Mucosa of rectum (tissue), 2 donors: ENCODE measurements at regions not wholly inside any gene's neighbourhood (a gene's known extent, or its start where the extent isn't known, plus 50 kb on each side); places are given as distances from the start of the nearest gene placed in this dataset.

Source experiments
- H3K27ac ChIP-seq, 2 donors: one replicate each; pipeline ENCODE4 v1.7.0; 2013; ENCODE audit warnings: inconsistent platforms in 2 of 2, low read depth in 2 of 2, low read length in 2 of 2
- H3K27me3 ChIP-seq, 2 donors: one replicate each; pipeline ENCODE4 v1.7.0; 2013; ENCODE audit warnings: low read length in 2 of 2; ENCODE audit not compliant: control insufficient read depth in 2 of 2, insufficient read depth in 2 of 2
- H3K36me3 ChIP-seq, 2 donors: one replicate each; pipeline ENCODE4 v1.7.0; 2013; ENCODE audit warnings: low read length in 2 of 2; ENCODE audit not compliant: control insufficient read depth in 2 of 2, insufficient read depth in 2 of 2
- H3K4me1 ChIP-seq, 2 donors: one replicate each; pipeline ENCODE4 v1.7.0; 2013; ENCODE audit warnings: low read length in 2 of 2, mild to moderate bottlenecking in 1 of 2; ENCODE audit not compliant: control insufficient read depth in 2 of 2, insufficient read depth in 2 of 2
- H3K4me3 ChIP-seq, 2 donors: one replicate each; pipeline ENCODE4 v1.7.0; 2013; ENCODE audit warnings: low read length in 2 of 2
- H3K9ac ChIP-seq, 2 donors: one replicate each; pipeline ENCODE4 v1.7.0; 2013; ENCODE audit warnings: low read length in 2 of 2, low read depth in 1 of 2, mild to moderate bottlenecking in 1 of 2
- H3K9me3 ChIP-seq, 2 donors: one replicate each; pipeline ENCODE4 v1.7.0; 2013; ENCODE audit warnings: low read length in 2 of 2; ENCODE audit not compliant: control insufficient read depth in 2 of 2
- donor health status: healthy.
- donor health status: Normal muscosa, but diverticular disease.

- Histone ChIP-seq H3K36me3 (no peaks in the 10 kb centered on the region), H3K9ac (no peak overlapping the region), H3K27me3 (no peaks in the 10 kb centered on the region), H3K9me3 (peaks cover 0 to 3% of the 10 kb centered on the region in 2 donors), H3K4me3 (no peak overlapping the region), H3K4me1 (no peaks in the 10 kb centered on the region), H3K27ac (no peak overlapping the region)
Measured at GRCh38 chr3:181086011-181086410, 96.5 kb upstream of the DNAJC19 start.

DNA sequence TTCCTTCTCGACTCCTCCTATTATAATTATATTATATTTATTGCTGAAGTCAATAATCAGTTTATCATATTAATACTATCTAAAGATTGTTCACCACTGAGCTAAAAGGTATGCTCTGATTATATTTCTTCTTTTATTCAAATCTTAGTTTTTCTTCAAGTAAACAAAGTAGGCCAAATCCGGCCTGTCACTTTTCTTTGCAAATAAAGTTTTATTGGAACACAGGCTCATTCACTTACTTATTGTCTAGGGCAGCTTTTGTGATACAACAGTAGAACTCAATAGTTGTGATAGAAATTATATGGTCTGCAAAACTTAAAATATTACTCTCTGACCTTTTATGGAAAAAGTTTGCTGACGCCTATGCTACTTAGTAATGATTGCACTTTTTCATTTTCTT, 92.4 kb upstream of the DNAJC19 start:
- Histone ChIP-seq H3K9ac (no peak overlapping the region), H3K9me3 (no peaks in the 10 kb centered on the region), H3K36me3 (no peaks in the 10 kb centered on the region), H3K4me1 (no peaks in the 10 kb centered on the region), H3K4me3 (no peak overlapping the region), H3K27ac (no peak overlapping the region), H3K27me3 (no peaks in the 10 kb centered on the region)

- no peaks in the 10 kb centered on the region for H3K36me3 ChIP-seq
- no peaks in the 10 kb centered on the region for H3K9me3 ChIP-seq
- no peak overlapping the region for H3K9ac ChIP-seq
- no peak overlapping the region for H3K4me3 ChIP-seq
- H3K27ac ChIP-seq, result no peak overlapping the region
- H3K27me3 ChIP-seq, result no peaks in the 10 kb centered on the region
- H3K4me1 ChIP-seq, result no peaks in the 10 kb centered on the region
Measured at GRCh38 chr3:181076558-181076957, 87.0 kb upstream of the DNAJC19 start.

GRCh38 chr3:181075098-181075497, 85.6 kb upstream of the DNAJC19 start:
- no peak overlapping the region for H3K27ac ChIP-seq

DNA sequence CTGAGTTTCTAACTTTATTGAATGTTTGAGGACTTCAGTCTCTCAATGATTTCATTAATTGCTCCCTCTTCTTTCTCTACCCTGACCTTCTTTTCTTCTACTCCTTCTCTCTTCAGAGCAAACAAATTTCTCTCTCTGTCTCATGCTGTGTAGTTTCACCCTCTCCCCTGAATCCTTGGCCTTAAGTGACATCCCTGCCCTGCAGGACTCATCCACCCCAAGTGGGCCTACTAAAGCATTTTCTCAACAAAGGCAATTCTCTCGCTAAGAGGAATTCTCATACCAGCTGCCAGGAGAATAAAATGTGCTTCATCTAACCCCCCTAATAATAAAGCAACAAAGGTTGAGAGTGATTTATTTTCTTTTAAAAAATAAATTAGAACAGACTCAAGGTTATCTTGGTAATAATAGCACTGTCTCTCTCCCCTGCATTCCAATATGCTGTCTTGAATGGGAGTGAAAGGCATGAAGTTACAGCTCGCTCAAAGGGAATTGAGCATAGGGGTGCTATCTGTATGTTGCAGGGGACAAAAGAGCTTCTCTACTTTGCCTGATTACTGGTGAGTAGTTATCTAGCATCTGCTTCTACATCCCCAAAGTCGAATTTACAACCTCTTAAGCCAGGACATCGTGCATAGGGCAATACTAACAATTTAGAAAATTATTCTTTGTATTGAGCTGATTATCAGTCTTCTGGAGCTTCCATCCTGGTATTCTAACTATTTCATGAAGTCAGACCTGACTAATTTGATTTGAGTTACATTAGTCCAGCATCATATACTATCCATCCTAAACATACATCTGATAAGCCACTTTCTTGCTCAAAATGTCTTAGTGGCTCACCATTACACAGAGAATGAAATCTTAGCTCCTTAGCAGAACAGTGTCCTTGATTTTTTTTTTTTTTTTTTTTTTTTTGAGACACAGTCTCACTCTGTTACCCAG, 76.9 kb upstream of the DNAJC19 start:
- no peak overlapping the region for H3K27ac ChIP-seq

More at GRCh38 chr3:181075098-181075497, 85.6 kb upstream of the DNAJC19 start:
- H3K9ac ChIP-seq, result no peak overlapping the region
- H3K4me1 ChIP-seq, result no peaks in the 10 kb centered on the region
- H3K4me3 ChIP-seq, result no peak overlapping the region
- H3K9me3 ChIP-seq, result no peaks in the 10 kb centered on the region
- H3K27me3 ChIP-seq, result no peaks in the 10 kb centered on the region
- no peaks in the 10 kb centered on the region for H3K36me3 ChIP-seq

GRCh38 chr3:181056136-181056732, 66.7 kb upstream of the DNAJC19 start:
- no peaks in the 10 kb centered on the region for H3K27me3 ChIP-seq
- no peaks in the 10 kb centered on the region for H3K9me3 ChIP-seq
- no peaks in the 10 kb centered on the region for H3K4me1 ChIP-seq
- H3K27ac ChIP-seq, result no peak overlapping the region
- no peak overlapping the region for H3K9ac ChIP-seq
- no peak overlapping the region for H3K4me3 ChIP-seq
- H3K36me3 ChIP-seq, result no peaks in the 10 kb centered on the region

More for the DNA sequence above, 76.9 kb upstream of the DNAJC19 start:
- Histone ChIP-seq H3K4me3 (no peak overlapping the region), H3K9ac (no peak overlapping the region), H3K36me3 (no peaks in the 10 kb centered on the region), H3K9me3 (no peaks in the 10 kb centered on the region), H3K27me3 (no peaks in the 10 kb centered on the region), H3K4me1 (no peaks in the 10 kb centered on the region)

DNA sequence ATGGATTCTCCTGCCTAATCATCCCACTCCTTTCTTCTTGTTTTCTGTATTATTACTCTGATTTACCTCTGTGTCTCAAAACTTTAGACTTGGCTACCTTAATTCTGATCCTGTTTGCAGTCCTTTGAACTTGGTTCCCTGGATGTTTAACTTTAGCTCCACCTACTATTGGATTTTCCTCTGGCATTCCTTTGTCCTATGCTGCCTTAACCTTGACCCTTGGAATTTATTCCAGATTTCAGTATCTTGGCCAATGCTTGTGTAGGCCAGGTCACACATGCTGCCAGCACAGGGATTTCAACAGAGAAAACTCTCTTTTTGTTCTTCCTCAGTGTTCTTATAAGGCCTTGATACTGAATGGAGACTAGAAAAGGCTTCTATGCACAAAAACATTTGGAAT, 65.0 kb upstream of the DNAJC19 start:
- Histone ChIP-seq H3K4me3 (no peak overlapping the region), H3K9me3 (no peaks in the 10 kb centered on the region), H3K4me1 (no peaks in the 10 kb centered on the region), H3K9ac (no peak overlapping the region), H3K27ac (no peak overlapping the region), H3K27me3 (no peaks in the 10 kb centered on the region), H3K36me3 (no peaks in the 10 kb centered on the region)

- H3K4me3 ChIP-seq, result no peak overlapping the region
- H3K9ac ChIP-seq, result no peak overlapping the region
- H3K27me3 ChIP-seq, result no peaks in the 10 kb centered on the region
- no peaks in the 10 kb centered on the region for H3K4me1 ChIP-seq
- no peaks in the 10 kb centered on the region for H3K9me3 ChIP-seq
- no peaks in the 10 kb centered on the region for H3K36me3 ChIP-seq
- no peak overlapping the region for H3K27ac ChIP-seq
Measured at GRCh38 chr3:181052256-181052655, 62.7 kb upstream of the DNAJC19 start.

DNA sequence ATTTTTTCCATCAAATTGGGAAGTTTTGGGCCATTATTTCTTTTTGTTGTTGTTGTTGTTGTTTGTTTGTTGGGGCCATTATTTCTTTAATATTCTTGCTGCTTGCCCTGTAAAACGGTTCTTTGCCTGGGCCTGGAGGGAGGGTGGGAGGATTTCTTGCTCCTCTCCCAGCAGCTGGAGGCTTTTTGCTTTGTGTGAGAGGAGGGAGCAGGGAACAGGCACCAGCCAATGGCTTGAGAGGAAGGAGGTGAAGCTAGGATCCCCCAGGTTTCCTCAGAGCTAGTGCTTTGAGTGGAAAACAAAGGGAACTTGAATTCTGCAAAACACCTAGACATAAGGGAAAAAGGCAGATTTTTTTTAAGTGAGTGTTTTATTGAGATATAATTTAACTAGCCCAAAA, 61.2 kb upstream of the DNAJC19 start:
- H3K4me3 ChIP-seq, result no peak overlapping the region

GRCh38 chr3:181040030-181040429, 50.5 kb upstream of the DNAJC19 start:
- H3K4me1 ChIP-seq, result no peaks in the 10 kb centered on the region
- no peaks in the 10 kb centered on the region for H3K9me3 ChIP-seq
- no peak overlapping the region for H3K4me3 ChIP-seq
- H3K27me3 ChIP-seq, result no peaks in the 10 kb centered on the region
- no peak overlapping the region for H3K27ac ChIP-seq
- no peaks in the 10 kb centered on the region for H3K36me3 ChIP-seq
- no peak overlapping the region for H3K9ac ChIP-seq

More for the DNA sequence above, 61.2 kb upstream of the DNAJC19 start:
- Histone ChIP-seq H3K9ac (no peak overlapping the region), H3K27ac (no peak overlapping the region), H3K9me3 (no peaks in the 10 kb centered on the region), H3K36me3 (no peaks in the 10 kb centered on the region), H3K4me1 (no peaks in the 10 kb centered on the region), H3K27me3 (no peaks in the 10 kb centered on the region)
